GM12873 (cell line): ENCODE measurements at regions not wholly inside any gene's neighbourhood (a gene's known extent, or its start where the extent isn't known, plus 50 kb on each side); places are given as distances from the start of the nearest gene placed in this dataset.

ENCODE experiments used
- CTCF ChIP-seq: IDR thresholded peaks from 2 replicates; pipeline ENCODE4 v1.5.1; 2012; ENCODE audit warnings: low read depth, mild to moderate bottlenecking, moderate library complexity, low read length, control low read depth; ENCODE audit not compliant: insufficient read depth; ENCODE audit errors: missing control alignments

DNA sequence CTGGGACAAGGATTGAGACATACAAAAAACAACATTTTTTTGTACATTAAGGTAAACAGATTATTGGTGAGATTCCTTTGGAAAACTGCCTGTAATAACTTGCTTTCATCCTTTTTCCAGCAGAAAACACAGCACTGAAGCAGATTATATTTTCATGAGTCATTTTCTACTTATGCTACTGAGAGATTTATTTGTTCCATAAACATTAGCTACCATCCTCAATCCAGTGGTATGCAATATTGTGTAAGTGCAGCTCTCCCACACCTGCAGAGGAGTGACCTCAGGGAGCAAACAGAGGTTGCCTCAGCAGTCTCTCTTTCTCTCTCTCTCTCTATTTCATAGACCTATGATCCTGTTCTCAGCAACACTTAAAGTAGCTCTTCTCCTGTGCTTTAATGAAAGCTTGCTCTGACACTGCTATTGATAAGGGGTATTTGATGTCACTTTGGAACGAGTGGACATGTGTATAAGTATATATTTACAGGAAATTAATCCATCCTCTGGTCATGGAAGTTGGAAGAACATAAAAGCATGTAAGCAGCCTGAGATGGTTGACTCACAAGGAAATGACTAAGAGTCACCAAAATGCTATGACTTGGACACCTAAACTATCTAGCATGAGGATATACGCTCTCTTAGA lies 163.7 kb upstream of the SPANXC start:
- no peak for TF ChIP-seq CTCF

GRCh38 chrX:141405486-141405852 lies 163.2 kb upstream of the SPANXC start:
- TF ChIP-seq CTCF, result no peak

DNA sequence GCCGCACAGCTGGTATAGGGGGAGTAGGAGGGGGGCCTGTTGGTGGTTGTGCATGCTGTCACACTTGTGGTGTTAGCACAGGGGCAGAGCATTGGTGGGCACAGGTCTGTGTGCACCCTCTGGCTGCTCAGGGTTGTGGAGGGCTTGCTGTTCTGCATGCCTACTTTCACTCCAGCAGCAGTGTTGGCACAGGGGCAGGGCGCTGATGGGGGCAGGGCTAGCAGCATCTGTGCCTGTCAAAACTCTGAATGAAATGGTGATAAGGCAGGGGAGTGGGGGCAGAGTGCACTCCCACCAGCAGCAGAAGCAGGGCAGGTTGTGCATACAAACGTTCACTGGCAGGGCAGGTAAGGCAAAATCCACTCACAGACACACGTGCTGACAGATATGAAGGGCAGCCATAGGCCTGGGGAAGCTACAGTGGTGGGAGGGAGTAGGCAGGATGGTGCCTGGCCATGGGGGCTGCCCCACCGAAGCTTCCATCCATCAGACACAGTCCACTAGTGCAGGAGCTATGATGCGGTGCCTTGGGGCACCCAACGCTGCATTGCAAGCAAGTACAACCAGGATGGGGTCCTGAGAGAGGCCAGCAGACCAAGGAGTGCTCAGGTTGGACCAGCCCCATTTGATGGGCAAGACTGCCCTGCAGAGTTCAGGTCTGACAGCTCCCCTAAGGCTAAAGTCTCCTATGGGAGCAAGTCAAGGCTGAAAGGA lies 160.7 kb upstream of the SPANXC start:
- TF ChIP-seq CTCF, result no peak

DNA sequence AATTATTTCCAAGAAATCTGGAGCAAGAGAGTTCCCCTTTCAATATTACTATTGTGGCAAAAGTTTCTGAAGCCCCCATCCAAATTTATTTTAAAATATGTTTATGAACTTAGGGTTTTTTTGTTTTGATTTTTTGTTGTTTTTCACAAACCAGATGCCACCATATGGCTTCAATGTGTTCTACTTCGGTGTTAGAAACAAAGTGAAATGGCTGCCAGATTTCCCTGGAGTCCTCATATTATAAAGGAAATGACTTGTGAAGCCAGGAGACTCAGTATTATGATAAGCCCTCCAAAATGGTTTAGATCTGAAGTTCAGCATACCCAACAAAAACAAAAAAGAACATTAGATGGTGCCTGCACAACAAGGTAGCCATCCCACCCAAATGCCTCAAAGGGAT lies 154.2 kb upstream of the SPANXC start:
- no peak for TF ChIP-seq CTCF

GRCh38 chrX:141375011-141375760 lies 132.9 kb upstream of the SPANXC start:
- no peak for TF ChIP-seq CTCF

GRCh38 chrX:141341743-141342142 lies 99.4 kb upstream of the SPANXC start:
- no peak for TF ChIP-seq CTCF

DNA sequence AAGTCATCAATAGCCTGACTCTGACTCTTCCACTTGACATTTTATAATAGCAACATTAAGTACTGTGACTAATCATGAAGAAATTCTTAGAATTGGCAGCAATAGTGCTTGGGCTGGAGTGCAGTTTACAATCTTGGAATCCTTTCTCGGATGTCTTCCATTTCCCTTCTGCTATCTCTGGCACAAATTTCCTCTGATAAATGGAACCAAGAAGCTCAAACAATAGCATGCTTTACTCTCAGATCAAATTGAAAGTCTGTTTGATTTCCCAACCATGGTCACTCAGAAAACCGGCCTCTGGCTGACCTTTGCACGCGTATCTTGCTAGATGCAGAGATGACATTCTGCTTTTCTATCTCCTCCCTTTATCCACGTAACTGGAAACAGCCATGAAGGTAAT lies 99.0 kb upstream of the SPANXC start:
- TF ChIP-seq CTCF, result no peak
